ENCODE measurements at regions not wholly inside any gene's neighbourhood (a gene's known extent, or its start where the extent isn't known, plus 50 kb on each side); places are given as distances from the start of the nearest gene placed in this dataset.

DNA sequence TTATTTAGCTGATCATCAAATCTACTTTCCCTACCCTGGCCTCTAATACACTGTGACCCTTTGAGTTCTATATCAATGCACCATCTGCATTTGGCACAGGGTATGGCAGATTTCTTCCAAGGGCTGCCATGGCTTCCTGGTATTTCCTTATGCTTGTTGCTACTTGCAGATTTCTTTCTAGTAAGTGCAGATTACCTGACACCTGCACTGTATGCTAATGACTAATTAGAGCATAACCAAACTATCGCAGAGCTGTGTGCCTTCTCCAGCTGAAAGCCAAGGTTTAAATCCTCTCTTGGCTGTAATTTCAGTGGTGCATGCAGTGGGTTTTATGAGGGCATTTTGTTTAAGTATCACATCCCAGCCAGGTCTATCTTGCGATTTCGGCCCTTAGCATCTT is 293.7 kb downstream of the KIF4B start:
- DNase-seq: no peak

- DNase-seq: no peak
Observed at GRCh38 chr5:155308289-155308688, 294.7 kb downstream of the KIF4B start.

DNA sequence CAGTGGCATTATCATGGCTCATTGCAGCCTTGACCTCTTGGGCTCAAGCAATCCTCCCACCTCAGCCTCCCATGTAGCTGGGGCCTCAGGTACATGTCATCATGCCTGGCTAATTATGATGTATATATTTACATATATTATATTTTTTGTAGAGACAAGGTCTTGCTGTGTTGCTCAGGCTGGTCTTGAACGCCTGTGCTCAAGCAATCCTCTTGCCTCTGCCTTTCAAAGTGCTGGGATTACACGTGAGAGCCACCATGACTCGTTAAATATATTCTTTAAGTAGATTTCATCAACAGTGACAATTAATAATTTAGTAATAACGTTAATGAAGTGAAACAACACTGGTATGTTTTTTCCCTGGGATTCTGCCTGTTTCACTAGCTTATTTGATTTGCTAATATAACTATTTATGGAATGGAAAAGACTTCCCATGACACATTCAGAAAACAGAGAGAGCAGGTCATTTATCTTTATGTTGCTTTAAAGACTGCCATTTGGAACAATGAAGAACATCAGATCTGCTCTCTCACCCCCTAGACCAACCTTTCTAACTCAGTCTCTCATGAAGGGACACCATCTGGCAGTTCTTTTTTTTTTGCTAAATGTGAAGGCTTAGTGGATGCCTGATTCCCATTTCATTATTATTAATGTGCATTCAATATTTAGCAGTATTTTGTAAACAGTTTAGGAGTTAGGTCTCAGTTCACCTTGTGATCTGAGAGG is 295.6 kb downstream of the KIF4B start:
- DNase-seq: no peak

- no peak for DNase-seq
Observed at GRCh38 chr5:155311721-155312120, 298.2 kb downstream of the KIF4B start.

DNA sequence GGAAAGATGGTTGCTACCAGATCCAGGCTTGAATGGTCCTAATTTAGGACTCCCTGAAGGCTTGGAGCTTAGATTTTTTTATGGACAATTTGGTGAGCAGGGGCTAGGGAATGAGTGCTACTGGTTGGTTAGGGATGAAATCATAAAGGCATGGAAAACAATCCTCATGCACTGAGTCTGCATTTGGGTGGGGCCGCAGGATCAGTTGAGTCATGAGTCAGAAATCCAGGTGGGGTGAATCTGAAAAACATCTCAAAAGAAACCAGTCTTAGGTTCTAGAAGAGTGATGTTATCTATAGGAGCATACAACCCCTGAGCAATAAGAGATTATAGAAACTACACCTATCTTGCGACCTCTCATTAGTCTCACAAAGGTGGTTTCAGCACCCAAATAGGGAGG is 300.0 kb downstream of the KIF4B start:
- DNase-seq: no peak

DNA sequence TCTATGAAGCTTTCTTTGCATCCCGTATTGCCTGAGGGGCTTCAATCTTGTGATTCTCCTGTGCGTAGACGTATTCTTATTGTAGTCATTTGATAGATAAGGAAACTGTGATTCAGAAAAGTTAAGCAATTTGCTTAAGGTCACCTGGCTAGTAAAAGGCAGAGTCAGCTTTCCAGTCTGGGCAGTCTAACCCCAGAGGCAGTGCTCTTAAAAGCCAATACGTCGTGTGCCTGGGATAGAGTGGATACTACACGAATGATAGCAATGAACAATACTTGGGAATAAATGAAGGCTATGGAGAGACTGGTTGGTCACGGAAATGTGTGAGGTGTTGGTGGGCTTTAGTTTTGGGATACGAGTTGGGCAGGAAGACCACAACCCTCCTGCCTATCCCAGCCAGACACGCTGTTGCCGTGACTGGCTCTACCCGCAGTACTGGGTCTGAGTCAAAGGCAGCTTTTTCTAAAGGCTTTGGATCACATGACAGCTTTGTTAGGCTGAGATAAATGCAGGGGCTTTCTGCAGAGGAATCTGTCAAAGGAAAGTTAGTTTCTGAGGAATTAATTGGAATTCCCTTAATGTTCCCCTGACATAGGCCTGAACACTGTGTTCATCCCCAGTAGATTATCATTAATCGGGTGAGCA is 302.6 kb downstream of the KIF4B start:
- DNase-seq: no peak

GRCh38 chr5:155332618-155333017 is 319.1 kb downstream of the KIF4B start:
- no peak for DNase-seq

DNA sequence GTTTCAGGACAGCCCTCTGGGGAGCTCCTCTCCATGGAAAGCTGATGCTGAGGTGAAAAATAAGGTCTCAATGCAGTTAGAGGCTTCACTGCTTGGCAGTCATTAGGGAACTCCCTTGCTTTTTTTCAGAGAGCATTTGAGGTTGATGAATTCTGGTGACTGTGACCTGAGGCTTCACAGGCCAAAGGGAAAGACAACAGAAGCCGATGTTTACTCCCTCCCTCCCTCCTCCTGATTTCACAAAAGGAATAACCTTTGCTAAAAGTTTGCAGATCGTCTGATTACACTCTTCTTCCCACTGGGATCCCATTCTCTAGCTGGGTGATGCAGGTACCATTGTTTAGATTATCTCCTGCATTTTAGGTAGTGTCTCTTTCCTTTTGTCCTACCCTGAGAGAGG is 329.4 kb downstream of the KIF4B start:
- no peak for DNase-seq

GRCh38 chr5:155343468-155343867 is 329.9 kb downstream of the KIF4B start:
- no peak for DNase-seq

DNA sequence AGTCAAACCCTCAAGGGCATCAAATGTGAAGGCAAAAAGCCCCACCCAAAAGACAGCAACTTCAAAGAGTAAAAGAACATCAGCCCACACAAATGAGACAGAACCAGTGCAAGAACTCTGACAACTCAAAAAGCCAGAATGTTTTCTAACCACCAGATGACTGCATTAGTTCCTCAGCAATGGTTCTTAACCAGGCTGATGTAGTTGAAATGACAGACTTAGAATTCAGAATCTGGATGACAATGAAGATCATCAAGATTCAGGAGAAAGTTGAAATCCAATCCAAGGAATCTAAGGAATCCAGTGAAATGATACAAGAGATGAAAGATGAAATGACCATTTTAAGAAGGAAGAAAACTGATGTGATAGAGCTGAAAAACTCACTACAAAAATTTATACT is 339.7 kb downstream of the KIF4B start:
- DNase-seq: no peak

DNA sequence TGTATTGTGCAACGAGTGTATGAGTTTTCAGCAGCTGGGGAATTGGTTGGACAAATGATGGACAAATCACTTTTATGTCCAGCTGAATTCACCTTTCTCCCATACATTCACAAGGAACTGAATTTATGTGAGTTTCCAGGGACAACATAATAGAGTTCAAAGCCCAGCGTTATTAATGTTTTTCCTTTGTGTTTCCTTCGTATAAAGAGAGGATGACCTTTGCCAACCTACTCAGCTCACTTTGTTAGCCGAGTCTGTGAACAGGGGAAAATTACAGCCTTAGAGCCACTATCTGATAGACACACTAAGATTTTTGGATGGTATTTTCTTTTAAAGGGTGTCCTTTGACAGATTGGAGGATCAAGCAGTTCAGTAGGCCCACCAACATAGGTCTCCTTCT is 352.5 kb downstream of the KIF4B start:
- DNase-seq: no peak

DNA sequence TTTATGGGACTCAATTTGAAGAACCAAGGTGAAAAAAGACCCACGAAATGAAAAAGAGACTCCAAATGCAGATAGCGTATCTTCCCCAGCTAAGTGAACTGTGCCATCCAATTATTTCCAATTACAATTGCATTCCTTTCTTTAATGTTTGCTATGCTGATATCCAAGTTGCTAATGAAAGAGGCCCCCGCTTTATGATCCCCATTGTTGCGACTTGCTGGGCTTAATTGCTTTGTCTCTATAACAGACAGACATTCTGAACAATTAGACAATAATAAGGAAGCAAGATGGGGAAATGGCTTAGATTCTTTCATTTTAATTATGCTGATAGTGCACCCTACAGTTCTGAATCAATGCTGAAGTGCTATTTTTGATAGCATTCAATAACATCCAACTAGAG is 354.3 kb downstream of the KIF4B start:
- no peak for DNase-seq

GRCh38 chr5:155368490-155368889 is 354.9 kb downstream of the KIF4B start:
- DNase-seq: no peak

DNA sequence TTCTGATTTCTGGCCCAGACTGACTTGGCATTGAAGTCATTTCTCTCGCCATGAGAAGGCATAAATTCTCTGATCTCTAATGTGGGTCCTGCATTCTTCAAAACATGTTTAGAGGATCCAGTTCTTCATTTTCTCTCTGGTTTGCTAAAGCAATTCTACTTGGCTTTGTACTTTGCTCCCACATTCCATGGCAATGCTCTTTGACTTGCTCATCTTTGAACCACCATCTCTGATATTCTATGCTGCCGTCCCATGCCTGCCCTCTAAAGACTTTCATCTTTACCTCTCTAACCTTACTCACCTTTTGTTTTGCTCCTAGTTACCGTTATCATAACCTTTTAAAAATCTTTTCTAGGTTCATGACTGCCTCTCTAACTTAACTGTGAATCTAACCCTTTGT is 366.9 kb downstream of the KIF4B start:
- DNase-seq: no peak

DNA sequence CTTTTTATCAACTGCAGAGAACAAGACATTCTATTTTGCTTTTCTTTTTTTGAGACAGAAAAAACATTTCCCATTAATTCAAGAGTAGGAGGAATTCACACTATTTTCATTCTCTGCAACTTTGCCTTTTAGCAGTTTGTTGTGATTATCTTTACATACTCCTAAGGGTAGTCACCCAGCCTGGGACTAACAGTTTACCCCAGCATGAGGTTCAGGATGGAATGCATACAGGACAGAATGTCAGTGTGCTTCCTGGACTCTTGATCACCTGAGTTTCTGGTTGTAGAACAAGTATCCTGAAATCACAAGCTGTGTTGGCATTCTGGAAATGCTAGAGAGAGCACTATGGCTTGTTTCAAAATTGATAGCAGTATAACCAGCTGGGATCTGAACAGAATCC is 368.1 kb downstream of the KIF4B start:
- DNase-seq: no peak

DNA sequence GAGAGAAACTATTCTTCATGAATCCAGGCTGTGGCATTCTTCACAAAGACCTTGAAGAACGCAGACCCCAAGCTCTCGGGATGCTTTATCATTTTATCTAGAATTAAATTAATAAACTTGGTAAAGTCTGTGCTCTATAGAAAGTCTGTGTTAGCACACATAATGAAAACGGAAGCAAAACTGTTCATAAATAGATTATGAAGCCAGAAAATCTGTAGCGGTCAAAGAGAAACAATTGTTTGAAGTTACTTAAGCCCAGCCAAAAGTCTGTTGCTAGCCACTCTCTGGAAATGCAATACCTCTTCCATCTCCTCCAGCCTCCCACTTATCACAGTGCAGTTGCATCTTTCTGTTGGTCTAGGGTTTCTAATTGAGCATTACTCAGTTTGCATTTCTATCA is 375.9 kb downstream of the KIF4B start:
- no peak for DNase-seq

- no peak for DNase-seq
Observed at GRCh38 chr5:155394727-155395126, 381.2 kb downstream of the KIF4B start.

DNA sequence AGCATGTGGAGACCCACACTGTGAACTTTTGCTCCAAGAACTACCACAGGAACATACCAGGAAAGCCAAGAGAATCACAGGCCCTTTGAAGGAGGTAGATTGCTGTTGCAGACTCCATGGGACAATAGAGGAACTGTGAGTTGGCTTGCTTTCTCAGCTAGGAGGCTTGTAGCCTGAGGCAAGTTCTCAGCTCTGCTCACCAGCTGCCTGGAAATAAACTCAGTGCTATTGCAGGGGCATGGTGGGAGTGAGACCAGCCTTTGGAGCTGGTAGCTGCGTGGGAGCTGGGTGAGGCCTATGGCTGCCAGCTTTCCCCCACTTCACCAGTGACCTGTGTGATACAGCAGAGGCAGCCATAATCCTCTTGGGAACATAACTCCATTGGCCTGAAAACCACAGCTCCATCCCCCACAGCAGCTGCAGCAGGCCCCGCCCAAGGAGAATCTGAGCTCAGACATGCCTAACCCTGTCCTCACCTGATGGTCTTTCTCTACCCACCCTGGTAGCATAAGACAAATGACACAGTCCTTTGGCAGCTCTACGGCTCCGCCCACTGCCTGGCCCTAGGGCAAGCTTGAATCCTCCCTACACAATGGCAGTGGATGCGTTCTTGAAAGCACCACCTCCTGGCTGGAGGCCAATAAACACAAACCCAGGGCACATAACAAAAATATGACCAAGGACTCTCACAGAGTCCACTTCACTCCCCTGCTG is 389.5 kb downstream of the KIF4B start:
- no peak for DNase-seq

- no peak for DNase-seq
Observed at GRCh38 chr5:155406815-155407214, 393.3 kb downstream of the KIF4B start.

- no peak for DNase-seq
Observed at GRCh38 chr5:155408465-155408864, 394.9 kb downstream of the KIF4B start.

- DNase-seq: no peak
Observed at GRCh38 chr5:155416765-155417164, 403.2 kb downstream of the KIF4B start.

DNA sequence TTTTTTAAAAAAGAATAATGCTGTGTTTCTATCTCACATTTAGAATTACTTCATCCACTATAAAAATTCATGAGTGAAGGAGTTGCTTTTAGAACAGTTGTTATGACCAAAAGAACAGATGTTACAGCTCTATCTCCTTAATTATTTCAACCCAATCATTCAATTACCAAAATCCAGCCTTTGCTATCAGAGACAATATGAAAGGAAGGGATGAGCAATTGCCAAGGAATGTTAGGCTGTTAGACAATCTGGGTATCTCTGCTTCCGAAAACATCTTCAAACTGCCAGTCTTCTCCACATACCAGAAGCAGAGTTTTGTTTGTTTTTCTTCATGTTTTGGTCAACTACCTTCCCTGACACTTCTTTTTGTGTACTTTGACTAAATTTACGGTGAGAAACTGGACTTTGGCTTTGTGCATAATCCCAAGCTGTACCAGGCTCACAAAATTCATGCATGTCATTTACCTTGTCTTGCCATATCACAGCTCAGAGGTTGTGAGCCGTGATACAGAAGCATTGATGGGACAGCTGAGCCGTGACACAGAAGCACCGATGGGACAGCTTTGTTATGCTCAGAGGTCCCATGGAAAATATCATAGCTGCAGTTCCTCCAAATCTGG is 405.5 kb downstream of the KIF4B start:
- no peak for DNase-seq

- DNase-seq: no peak
Observed at GRCh38 chr5:155430192-155430591, 416.6 kb downstream of the KIF4B start.

DNA sequence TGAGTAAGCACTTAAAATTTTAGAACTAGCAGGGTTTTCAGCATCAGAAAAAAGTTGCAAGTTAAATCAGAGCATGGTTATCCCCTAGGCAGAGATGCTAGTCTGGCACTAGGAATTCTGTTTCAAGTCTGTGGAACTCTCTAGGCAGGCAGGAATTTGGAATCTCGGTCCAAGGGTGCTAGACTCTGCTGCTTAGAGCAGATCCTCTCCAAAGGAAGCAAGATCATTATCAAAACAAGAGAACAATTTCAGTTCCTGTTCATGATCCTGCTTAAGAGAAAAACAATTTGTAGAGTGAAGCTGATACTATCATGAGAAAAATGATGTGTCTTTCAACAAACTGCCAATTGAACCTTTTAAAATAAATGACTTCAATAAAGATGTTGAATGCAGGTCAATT is 420.7 kb downstream of the KIF4B start:
- DNase-seq: no peak

Data from bone marrow (tissue), 2 donors.